Gastrocnemius medialis (tissue), 4 donors: ENCODE measurements at regions not wholly inside any gene's neighbourhood (a gene's known extent, or its start where the extent isn't known, plus 50 kb on each side); places are given as distances from the start of the nearest gene placed in this dataset.

Source experiments
- POLR2A ChIP-seq, 2 donors: fragments of 450-650 bp; IDR thresholded peaks; one replicate each; pipeline ENCODE4 v1.6.1; 2017; ENCODE audit warnings: antibody characterized with exemption in 2 of 2, mild to moderate bottlenecking in 2 of 2, moderate library complexity in 2 of 2
- TF ChIP-seq, protein P1 (sequence below), 5 experiments: fragments of 450-650 bp in 3 of 5; fragments of 200-600 bp in 2 of 5; sonication (generic) in 2 of 5; IDR thresholded peaks in 4 of 5; conservative IDR thresholded peaks in 1 of 5; 1 replicate in 4 of 5; 2 replicates in 1 of 5; pipeline ENCODE4 v1.5.1; 2016 to 2019; ENCODE audit warnings: antibody characterized with exemption in 5 of 5, mild to moderate bottlenecking in 3 of 5, moderate library complexity in 3 of 5

GRCh38 chr2:226179010-226179409, 620.6 kb downstream of the IRS1 start:
- TF ChIP-seq POLR2A (IDR thresholded peaks at IDR 0.05): no peak
- TF ChIP-seq, protein P1, sequence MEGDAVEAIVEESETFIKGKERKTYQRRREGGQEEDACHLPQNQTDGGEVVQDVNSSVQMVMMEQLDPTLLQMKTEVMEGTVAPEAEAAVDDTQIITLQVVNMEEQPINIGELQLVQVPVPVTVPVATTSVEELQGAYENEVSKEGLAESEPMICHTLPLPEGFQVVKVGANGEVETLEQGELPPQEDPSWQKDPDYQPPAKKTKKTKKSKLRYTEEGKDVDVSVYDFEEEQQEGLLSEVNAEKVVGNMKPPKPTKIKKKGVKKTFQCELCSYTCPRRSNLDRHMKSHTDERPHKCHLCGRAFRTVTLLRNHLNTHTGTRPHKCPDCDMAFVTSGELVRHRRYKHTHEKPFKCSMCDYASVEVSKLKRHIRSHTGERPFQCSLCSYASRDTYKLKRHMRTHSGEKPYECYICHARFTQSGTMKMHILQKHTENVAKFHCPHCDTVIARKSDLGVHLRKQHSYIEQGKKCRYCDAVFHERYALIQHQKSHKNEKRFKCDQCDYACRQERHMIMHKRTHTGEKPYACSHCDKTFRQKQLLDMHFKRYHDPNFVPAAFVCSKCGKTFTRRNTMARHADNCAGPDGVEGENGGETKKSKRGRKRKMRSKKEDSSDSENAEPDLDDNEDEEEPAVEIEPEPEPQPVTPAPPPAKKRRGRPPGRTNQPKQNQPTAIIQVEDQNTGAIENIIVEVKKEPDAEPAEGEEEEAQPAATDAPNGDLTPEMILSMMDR (IDR thresholded peaks at IDR 0.05 in 4 of 5, conservative IDR thresholded peaks at IDR 0.05 in 1 of 5): no peak
